HCT116 (cell line): ENCODE measurements at regions not wholly inside any gene's neighbourhood (a gene's known extent, or its start where the extent isn't known, plus 50 kb on each side); places are given as distances from the start of the nearest gene placed in this dataset.

Source experiments
- EZH2 ChIP-seq: fragments of 200-600 bp; sonication (generic); IDR thresholded peaks from 2 replicates; pipeline ENCODE4 v1.6.1; 2017; ENCODE audit warnings: antibody characterized with exemption, mixed run types
- FOSL1 ChIP-seq: IDR thresholded peaks from 2 replicates; pipeline ENCODE4 v1.6.1; 2012; ENCODE audit warnings: low read depth
- JUND ChIP-seq: IDR thresholded peaks from 2 replicates; pipeline ENCODE4 v1.6.1; 2012
- POLR2A ChIP-seq: IDR thresholded peaks from 2 replicates; pipeline ENCODE4 v1.7.0; 2011; ENCODE audit warnings: borderline replicate concordance; ENCODE audit not compliant: insufficient read depth, insufficient read length; ENCODE audit errors: extremely low read depth
- SP1 ChIP-seq: IDR thresholded peaks from 2 replicates; pipeline ENCODE4 v1.6.1; 2012; ENCODE audit warnings: low read depth
- TF ChIP-seq, protein P1 (sequence below), 3 experiments: fragments of 200-600 bp in 1 of 3; sonication (generic) in 1 of 3; IDR thresholded peaks in 2 of 3; conservative IDR thresholded peaks in 1 of 3; 2 replicates each; pipeline ENCODE4 v1.5.1; 2012 to 2017; ENCODE audit warnings: low read depth in 2 of 3, low read length in 2 of 3, antibody characterized with exemption in 1 of 3, borderline replicate concordance in 1 of 3, control low read depth in 1 of 3, mild to moderate bottlenecking in 1 of 3, mixed read lengths in 1 of 3, mixed run types in 1 of 3, moderate library complexity in 1 of 3; ENCODE audit not compliant: insufficient read depth in 1 of 3
- TF ChIP-seq, protein P2 (sequence below): IDR thresholded peaks from 2 replicates; pipeline ENCODE4 v1.6.1; 2012

- TF ChIP-seq, protein P1, sequence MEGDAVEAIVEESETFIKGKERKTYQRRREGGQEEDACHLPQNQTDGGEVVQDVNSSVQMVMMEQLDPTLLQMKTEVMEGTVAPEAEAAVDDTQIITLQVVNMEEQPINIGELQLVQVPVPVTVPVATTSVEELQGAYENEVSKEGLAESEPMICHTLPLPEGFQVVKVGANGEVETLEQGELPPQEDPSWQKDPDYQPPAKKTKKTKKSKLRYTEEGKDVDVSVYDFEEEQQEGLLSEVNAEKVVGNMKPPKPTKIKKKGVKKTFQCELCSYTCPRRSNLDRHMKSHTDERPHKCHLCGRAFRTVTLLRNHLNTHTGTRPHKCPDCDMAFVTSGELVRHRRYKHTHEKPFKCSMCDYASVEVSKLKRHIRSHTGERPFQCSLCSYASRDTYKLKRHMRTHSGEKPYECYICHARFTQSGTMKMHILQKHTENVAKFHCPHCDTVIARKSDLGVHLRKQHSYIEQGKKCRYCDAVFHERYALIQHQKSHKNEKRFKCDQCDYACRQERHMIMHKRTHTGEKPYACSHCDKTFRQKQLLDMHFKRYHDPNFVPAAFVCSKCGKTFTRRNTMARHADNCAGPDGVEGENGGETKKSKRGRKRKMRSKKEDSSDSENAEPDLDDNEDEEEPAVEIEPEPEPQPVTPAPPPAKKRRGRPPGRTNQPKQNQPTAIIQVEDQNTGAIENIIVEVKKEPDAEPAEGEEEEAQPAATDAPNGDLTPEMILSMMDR (IDR thresholded peaks at IDR 0.05 in 2 of 3, conservative IDR thresholded peaks at IDR 0.05 in 1 of 3; ENCODE audit: borderline replicate concordance in 1 of 3, insufficient read depth in 1 of 3, low read depth in 2 of 3, low read length in 2 of 3) = no peak
- TF ChIP-seq, protein P2, sequence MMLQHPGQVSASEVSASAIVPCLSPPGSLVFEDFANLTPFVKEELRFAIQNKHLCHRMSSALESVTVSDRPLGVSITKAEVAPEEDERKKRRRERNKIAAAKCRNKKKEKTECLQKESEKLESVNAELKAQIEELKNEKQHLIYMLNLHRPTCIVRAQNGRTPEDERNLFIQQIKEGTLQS = no peak
- TF ChIP-seq FOSL1 = no peak
- no peak for TF ChIP-seq POLR2A
- TF ChIP-seq JUND = no peak
- no peak for TF ChIP-seq EZH2
- TF ChIP-seq SP1 = no peak
These were observed 337.9 kb upstream of the KITLG start for GRCh38 chr12:88918161-88918560.
